DLD1 (cell line): ENCODE measurements at regions not wholly inside any gene's neighbourhood (a gene's known extent, or its start where the extent isn't known, plus 50 kb on each side); places are given as distances from the start of the nearest gene placed in this dataset.
"Not testable (repeated sequence)": the region's sequence is repeated elsewhere in the genome, so short reads cannot be mapped to it uniquely, and the experiment has no call there.

Source experiments
- in situ Hi-C: cut with HindIII; loops from 2 replicates; pipeline ENCODE4 v1.10.0; 2017; ENCODE audit warnings: low sequenced_read_pairs

DNA sequence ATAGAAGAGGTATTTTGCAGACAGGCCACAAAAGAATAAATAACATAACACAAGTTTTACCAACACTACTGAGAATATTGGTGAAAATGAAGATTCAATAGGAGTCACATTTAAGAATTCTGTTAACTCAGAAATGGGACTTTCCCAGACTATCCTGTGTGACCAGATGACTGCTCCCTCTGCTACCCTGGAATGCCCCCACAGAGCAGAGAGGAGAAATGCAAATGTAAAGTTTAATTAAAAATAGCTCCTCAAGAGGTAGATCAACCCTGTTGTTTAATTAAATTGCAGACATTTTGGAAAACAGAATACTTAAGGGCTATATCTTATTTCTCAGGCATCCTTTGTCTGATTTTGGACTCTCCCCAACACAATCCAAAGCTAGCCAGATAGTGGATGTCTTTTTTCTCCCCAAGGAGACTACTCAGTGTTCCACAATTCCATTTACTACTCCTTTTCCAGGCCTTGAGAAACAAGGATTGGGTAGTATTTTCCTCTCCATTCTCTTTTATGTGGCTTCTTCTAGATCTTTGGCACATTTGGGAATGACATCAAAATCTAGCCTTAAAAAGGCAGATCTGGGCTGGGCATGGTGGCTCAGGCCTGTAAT lies 104.7 kb upstream of the TSC22D1 start:
- in situ Hi-C loops: no loop called here

DNA sequence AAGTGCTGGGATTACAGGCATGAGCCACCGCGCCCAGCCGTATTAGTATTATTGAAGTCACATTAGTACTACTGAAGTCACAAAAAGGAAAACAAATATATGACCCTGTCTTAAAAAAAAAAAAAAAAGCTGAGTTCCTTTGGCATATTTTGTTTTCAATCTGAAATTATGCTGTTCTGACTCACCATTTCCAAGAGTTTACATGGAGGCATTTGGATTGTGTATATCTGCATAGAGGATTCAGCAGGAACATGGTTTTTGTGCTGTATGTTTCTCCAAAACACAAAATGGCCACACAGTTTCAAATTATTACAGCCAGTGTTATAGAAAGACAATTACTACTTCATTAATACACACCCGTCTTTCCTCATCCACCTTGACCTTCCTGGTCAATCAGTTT lies 103.5 kb upstream of the TSC22D1 start:
- in situ Hi-C loops: no loop called here

DNA sequence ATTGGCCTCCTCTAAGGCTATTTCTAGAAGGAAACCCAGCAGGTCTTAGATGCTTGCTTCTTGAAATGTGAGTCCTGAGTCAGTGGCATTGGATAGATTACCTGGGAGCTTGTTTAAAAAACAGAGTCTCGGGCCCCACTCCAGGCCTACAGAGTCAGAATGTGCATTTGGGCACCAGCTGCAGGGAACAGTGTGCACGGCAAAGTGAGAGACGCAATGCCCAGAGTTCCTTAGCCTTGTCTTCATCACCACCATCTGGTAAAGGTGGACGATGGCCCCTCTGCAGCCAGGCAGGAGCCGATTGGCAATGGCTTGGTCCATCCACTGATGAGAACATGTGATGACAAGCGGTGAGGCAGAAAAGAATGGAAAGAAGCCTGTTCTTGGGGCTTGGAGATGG lies 102.1 kb upstream of the TSC22D1 start:
- in situ Hi-C loops: no loop called here

DNA sequence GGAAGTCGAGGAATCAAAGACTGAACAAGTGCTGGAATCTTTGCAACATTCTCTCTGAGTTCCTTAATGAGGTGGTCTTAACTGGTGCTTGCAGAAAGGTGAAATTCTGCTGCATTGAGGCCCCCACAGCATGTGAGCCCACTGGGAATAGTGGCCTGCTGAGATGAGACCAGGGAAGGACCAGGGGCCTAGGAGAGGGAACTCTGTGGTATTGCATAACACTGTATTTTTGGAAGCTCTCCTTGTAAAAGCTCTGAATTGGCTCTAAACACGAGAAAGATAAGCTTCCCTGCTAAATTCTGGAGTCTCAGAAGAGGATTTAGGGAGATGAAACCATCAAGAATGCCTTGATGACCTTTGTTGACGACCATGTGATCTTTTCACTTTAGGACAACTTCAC lies 100.4 kb upstream of the TSC22D1 start:
- in situ Hi-C loops: no loop called here

DNA sequence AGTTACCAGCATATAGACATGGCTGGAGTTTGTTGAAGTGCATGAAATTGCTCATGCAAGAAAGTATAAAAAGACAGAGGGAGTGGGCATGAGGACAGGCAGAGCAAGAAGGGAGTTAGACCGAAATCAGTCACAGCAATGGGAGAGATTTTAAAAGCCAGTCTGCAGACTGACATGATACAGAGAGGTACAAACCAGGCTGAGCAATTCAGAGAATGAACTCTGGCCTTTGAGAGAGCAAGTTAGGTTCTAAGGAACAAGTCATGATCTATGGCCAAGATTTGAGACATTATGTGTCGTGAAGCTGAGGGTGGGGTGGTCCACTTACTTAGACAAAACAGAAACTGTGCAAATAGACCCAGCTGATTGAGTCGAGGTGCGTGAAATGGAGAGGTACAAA lies 93.4 kb upstream of the TSC22D1 start:
- in situ Hi-C loops: no loop called here

DNA sequence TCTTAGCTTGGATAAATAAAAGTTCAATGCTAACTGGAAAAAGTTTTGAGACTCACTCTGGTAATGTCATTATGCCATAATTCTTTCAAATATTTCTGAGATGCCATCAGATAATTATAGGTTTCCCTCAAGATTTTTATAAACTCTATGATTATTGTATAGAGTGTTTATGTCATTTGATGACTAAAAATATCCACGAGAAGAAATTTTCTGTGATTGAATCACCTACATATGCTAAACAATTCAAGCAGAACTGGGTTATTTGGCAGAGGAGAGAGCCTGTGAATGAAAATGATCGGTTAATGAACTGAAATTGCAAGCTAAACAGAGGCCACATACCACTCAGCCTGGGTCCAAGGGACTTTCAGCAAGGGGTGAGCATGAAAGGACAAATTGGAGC lies 92.6 kb upstream of the TSC22D1 start:
- in situ Hi-C loops: no loop called here

DNA sequence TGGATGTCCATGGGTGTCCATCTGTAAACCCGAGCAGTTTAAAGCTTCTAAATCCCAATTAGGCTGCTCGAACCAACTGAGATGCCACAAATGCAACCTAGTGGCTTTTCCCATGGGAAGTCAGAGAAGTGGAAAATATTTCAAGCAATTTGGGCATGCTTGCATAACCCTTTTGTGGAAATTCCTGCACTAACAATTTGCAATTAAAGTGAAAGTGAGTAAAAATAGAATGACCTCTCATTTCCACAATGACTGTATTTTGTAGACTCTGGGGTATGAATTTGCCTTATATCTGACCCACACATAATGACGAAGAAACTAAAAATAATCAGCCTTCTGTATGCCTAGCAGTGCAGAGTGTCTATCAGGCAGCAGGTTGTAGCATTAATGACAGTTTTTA lies 91.8 kb upstream of the TSC22D1 start:
- in situ Hi-C loops: no loop called here

DNA sequence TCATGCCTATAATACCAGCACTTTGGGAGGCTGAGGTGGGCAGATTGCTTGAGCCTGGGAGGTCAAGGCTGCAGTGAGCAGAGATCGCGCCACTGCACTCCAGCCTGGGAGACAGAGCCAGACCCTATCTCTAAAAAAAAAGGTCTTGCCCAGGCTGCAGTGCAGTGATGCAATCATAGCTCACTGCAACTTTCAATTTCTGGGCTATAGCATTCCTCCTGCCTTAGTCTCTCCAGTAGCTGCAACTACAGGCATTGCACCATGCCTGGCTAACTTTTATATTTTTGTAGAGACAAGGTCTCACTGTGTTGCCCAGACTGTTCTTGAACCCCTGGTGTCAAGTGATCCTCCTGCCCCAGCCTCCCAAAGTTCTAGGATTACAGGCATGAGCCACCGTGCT lies 90.4 kb upstream of the TSC22D1 start:
- in situ Hi-C loops: not testable (repeated sequence)

DNA sequence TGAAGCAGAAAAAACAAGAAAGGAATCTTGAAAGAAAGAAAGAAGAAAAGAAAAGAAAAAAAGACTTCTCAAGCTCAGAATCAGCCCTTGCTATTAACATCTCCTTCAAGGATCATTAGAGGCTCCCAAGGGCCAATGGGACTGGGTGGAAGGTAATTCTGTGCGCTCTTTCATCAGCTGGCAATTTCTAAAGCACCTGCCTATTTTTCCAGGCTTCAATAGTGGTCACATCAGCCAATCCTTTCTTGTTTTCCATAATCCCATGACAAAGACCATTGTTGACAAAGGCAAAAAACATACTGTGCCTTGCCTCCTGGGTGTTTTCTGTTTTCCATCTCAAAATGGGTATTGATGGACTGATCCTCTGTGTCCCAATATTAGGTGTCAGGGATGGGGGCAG lies 88.2 kb upstream of the TSC22D1 start:
- in situ Hi-C loops: no loop called here

DNA sequence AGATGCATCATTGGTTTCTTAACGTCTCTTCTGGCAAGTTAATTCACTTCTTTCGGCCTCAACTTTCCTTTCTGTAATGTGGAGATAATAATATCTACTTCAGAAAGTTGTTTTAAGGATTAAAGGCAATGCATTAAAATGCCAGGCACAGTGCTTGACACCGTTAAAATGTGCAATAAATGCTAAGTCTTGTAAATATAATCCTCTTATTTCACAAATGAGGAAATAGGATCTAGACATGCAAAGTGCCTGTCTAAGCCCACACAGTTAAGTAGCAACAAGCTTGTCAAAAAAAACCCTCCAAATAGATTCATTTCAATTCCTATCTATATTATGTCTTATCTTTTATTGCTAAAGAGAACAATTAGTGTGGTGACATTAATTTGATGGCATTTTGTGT lies 86.4 kb upstream of the TSC22D1 start:
- in situ Hi-C loops: no loop called here

DNA sequence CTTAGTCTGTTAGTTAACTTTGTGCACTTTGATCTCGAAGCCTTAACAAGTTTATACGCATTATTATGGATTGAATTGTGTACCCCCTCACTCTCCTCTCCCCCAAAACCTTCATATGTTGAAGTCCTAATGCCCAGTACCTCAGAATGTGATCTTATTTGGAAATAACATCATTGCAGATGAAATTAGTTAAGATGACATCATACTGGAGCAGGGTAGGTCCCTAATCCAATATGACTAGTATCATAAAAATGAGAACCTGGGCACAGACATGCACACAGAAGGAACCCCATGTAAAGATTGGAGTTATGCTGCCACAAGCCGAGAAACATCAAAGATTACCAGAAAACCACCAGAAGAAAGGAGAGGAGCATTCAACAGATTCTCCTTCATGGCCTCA lies 85.8 kb upstream of the TSC22D1 start:
- in situ Hi-C loops: no loop called here

DNA sequence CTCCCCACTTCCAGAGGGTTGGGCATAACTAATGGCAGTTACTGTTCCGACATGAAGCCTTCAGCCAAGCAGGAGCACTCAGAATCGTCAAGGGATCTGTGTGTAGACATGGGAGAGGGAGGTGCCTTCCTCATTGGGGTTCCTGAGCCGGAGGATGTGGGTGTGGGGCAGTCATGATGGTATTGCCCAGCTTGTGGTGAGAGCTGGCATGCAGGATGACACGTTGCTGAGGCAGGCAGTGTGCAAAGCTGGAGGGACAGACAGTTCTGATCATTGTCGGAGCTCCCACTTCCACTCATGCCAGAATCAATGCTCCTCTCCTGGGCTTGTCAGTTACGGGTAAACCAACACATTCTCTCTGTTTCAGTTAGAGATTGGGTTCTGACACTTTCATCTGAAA lies 83.9 kb upstream of the TSC22D1 start:
- in situ Hi-C loops: no loop called here

DNA sequence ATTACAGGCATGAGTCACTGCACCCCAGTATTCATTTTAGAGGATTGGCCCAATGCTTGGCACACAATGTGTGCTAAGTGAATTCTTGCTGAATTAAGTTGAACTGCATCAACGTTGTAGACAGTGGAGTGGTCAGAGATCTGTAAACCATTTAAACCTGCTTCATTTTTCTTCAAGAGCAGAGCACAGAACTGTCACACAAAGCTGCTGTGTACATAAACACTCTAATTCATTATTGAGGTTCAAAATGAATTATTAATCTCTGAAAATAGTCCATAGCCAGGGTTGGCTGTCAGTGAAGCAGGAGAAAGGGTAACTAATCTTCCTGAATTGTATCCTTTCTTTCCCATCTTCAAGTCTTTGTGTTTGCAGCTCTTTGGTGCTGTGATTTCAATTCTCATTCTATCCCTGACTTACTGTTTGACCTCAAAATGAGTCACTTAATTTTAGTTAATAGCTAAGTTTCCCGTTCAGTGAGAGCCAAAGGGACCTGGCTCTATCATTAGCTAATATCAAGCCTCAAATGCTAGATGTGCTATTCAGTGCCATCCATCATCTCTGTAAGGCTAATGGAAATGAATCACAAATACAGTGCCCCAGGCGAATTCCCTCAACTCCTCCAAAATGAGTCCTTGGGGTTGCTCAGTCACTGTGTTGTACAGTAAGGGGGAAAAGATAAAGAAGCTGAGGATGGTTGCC lies 77.0 kb upstream of the TSC22D1 start:
- in situ Hi-C loops: no loop called here

DNA sequence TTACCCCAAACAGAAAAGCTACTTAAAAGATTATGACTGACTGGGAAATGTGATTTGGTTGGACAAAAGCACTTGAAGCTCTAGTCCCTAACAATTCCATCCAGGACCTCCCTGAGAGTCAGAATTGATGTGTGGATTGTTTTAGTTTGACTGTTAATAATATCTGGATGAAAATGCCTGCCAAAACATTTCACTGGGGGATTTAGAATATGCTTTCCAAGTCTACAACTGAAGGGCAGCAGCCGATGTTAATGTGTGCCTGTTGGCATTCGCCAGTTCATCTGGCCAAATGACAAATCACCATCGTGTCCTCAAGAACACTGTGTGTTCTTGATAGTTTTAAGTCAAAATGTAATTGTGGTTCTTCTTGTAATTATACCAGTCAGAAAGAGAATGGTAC lies 76.0 kb upstream of the TSC22D1 start:
- in situ Hi-C loops: no loop called here

DNA sequence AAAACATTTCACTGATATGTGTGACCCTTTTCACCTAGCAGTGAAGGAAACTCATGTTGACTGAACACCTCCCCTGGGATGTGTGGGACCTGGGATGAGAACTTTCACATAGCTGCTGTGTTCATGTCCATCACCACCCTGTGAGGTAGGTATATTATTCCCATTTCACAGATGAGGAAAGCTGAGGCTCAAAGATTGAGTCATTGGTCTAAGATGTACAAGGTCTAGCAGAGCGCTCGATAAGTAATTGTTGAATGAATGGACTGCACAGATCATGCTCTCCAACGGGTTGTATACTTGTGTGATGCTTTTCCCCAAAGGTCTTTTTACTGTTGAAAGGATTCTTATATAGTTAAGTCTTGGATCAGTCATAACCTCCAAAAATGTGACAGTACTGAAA lies 75.6 kb upstream of the TSC22D1 start:
- in situ Hi-C loops: no loop called here

DNA sequence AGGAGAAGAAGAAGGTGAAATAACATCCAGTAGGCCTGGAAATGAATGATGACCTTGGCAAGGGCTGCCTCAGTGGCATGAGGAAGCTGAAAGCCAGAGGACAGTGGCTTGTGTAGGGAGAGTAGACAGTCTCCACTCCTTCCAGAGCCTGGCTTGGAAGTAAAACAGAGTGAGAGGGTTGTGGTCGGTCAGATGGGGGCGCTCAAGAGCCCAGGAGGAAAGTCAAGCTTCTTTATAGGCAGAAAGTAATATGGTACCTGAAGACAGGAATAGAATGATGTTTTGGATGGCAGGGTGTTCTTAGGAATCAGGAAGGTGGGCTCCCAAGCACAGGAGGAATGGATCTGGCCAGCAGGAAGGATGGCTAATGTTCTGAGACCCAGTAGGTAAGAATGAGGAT lies 75.1 kb upstream of the TSC22D1 start:
- in situ Hi-C loops: no loop called here

DNA sequence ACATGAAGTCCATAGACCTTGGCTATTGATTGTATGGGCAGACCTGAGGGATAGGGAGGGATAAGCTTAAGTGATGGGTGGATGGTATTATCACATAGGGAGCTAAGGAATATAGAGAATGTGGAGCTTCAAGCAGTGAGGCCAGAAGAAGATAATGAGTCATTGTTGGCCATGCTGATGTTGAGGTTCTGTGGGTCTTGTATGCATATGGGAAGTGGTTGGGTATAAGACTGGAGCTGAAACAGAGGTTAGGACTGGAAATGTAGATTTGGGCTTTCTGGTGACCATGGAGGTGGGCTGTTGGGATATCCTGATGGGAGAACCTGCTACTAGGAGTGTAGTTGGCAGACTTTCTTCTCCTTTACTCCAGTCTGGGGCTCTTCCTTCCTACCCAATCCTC lies 73.7 kb upstream of the TSC22D1 start:
- in situ Hi-C loops: no loop called here

DNA sequence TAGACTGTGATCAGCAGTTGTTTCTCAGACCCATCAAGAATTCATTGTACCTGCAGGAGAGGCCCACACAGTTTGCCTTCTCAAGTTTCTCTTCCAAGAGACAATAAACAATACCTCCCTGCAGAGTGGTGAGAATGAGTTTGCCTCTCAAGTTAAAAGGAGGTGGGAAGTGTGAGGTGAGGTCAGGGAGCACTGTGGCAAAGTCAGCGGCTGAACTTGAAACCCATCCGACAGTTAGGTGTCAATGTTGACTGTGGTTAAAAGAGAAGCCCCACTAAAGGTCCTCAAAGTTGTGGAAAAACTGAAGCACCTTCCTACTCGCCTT lies 72.9 kb upstream of the TSC22D1 start:
- in situ Hi-C loops: no loop called here

DNA sequence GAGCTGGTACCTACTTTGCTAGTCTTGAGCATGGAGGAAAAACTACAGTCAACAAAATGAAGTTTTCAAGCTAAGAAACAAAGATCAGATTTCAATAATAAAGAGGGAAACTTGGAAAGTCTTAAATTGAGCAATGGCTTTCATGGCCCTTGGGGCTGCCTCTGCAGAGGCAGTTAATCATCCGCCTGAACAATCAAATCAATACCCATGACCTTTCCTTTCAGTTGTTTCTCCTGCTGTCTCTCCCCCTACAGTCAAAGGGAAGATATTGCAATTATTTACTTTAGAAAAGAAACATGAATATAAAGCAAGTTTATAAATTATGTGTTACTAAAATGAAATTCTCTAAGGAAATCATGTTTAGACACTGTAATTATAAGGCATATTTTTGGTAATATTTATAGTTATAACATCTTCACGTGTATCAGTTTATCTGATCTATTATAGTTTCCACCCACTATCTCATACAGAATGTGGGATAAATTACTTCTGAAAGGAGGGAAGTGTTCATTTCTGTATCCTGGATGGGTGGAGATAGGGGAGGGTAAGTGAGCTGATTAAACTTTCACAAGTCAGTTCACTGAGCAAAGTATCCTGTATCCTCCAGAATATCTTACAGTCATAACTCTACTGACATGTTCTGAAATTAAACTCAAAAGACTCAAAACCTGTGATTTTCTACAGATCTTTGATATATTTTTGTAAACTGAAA lies 72.4 kb upstream of the TSC22D1 start:
- in situ Hi-C loops: no loop called here

DNA sequence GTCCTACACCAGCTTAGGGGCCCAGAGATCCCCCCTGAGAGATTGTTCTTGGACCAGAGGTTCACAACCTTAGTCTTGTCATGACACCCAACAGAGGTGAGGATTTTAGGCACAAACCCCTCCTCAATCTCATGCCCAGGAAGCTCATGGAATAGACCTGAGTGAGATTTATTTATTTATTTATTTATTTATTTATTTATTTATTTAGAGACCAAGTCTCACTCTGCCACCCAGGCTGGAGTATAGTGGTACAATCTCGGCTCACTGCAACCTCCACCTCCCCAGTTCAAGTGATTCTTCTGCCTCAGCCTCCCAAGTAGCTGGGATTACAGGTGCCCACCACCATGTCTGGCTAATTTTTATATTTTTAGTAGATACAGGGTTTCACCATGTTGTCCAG lies 71.4 kb upstream of the TSC22D1 start:
- in situ Hi-C loops: not testable (repeated sequence)

DNA sequence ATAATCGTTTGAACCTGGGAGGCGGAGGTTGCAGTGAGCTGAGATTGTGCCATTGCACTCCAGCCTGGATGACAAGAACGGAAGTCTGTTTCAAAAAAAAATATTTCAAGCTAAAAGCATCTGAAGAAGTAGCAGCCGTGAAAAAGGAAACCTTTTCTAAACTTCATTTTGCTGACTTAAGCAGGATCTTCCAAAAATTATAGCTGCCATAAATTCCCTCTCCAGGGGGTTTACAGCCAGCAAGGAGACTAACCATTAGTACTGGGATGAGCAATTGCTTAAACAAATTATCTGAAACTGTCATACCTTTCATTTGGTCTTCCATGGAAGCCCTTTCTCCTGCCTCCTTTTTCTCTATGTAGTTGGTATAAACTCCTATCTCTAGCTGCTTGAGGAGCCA lies 69.9 kb upstream of the TSC22D1 start:
- in situ Hi-C loops: no loop called here

DNA sequence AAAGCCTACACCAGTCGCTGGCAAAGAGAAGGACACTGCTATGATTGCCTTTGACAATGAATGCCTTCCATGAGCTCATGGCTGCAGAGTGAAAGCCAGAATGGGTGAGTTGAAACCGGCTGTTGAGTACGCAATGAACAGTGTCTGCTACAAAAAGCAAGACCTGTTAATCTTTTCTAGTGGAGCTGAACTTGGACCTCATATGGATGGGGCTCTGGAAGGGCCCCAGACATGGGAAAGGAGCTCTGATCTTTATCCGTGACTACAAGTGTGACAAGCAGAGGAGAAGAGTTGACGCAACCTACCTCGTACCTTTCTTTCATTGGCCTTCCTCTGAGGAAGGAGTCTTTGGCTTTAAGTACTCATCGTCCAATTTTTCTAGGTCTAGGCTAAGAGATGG lies 67.1 kb upstream of the TSC22D1 start:
- in situ Hi-C loops: no loop called here

DNA sequence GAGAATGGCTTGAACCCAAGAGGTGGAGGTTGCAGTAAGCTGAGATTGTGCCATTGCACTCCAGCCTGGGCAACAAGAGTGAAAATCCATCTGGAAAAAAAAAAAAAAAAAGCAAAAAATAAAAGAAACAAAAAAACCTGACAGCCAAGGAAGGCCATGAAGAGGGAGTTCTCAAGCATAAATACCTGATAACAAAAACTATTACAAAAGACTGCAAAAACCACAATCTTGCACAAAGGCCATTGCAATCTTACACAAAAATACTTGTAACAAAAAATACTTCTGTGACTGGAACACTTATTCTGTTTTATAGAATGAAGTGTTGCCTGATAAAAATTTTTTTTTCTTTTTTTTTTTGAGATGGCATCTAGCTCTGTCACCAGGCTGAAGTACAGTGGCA lies 61.5 kb upstream of the TSC22D1 start:
- in situ Hi-C loops: no loop called here
